Epithelial cell of proximal tubule (primary cell): ENCODE measurements at regions not wholly inside any gene's neighbourhood (a gene's known extent, or its start where the extent isn't known, plus 50 kb on each side); places are given as distances from the start of the nearest gene placed in this dataset.

Experiments used
- DNase-seq: peaks from one replicate; pipeline ENCODE4 v3.0.0-alpha.2; 2011; ENCODE audit warnings: low read depth
- H3K4me3 ChIP-seq: 2 replicates; pipeline ENCODE4 v1.5.1; 2011; ENCODE audit warnings: low read depth, mild to moderate bottlenecking, low read length
- CTCF ChIP-seq: conservative IDR thresholded peaks from 2 replicates; pipeline ENCODE4 v1.5.1; 2012; ENCODE audit warnings: low read depth, mild to moderate bottlenecking, low read length

DNA sequence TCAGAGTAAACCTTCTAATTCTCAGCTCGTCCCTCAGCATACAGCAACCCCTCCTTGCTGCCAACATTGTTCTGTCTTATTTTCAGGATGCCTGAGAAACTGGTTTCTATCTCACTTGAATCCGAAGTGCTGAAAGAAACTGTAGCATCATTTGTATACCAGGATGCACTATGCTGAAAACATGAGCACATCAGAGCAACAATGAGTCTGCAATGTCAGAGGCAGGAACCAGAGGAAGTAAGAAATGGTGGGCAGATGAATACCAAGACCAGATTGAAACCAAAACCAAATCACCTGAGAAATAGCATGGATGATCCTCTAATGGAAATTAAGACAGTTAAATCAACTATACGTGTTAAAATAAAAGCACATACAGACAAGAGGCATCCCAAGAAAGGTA is 257.0 kb downstream of the KDM5D start:
- no peak for DNase-seq
- no peak overlapping the region for H3K4me3 ChIP-seq
- no peak for TF ChIP-seq CTCF

DNA sequence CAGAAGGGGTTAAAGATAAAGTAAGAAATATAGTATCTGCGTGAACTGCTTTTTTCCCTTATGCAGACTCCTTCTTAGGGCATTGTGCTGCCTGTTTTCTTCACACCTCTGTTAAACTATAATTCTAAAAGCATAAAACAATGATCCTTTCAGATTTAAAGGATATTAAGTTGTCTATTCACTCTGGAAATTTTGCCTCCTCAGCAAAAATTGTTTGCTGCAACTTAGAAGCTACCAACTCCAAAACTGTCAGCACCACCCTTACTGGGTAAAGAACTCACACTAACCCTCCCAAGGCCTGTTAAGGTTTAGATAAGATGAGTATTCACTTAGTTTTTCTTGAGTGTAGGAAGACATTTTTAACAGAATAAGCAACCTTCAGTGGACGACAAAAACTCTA is 259.5 kb downstream of the KDM5D start:
- H3K4me3 ChIP-seq: no peak overlapping the region
- no peak for DNase-seq

DNA sequence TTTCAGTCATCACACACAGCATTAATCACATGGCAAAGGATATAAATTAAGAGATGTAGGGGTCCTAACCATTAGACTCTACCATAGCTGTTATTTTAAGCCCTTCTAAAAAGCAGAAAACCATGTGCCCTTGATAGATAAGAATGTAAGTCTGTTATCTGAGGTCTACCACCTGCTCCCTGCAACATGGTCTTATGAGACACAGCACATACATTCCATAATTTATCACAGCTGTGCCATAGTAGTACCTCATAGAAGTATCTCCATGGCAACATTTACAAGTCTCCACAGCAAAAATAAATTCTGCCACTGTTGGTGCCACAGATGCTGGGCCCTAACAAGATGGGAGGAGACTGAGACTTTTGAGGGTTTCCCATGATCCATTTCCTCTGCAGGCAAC is 265.4 kb downstream of the KDM5D start:
- no peak overlapping the region for H3K4me3 ChIP-seq
- DNase-seq: no peak
- no peak for TF ChIP-seq CTCF

More for the DNA sequence above, 259.5 kb downstream of the KDM5D start:
- TF ChIP-seq CTCF: no peak

GRCh38 chrY:19477959-19478358 is 266.6 kb downstream of the KDM5D start:
- no peak overlapping the region for H3K4me3 ChIP-seq
- no peak for DNase-seq
- TF ChIP-seq CTCF: no peak

DNA sequence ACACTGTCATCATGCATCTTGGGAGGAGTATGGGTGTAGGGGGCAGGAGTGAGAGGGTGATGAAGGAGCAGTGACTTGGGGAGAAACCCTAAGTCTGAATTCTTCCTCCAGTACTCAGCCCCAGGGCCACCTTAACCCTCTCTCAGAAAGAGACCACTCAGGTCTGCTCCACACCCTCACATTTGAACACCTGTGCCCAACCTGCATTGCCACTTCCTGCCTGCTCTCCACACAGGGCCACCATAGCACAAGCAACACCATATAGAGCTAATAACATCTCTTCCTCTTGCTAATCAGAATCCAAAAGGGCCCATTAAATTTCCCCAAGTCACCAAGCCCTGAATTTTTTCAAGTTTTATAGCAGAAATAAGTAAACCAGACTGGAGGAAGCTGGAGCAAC is 278.7 kb downstream of the KDM5D start:
- no peak overlapping the region for H3K4me3 ChIP-seq

DNA sequence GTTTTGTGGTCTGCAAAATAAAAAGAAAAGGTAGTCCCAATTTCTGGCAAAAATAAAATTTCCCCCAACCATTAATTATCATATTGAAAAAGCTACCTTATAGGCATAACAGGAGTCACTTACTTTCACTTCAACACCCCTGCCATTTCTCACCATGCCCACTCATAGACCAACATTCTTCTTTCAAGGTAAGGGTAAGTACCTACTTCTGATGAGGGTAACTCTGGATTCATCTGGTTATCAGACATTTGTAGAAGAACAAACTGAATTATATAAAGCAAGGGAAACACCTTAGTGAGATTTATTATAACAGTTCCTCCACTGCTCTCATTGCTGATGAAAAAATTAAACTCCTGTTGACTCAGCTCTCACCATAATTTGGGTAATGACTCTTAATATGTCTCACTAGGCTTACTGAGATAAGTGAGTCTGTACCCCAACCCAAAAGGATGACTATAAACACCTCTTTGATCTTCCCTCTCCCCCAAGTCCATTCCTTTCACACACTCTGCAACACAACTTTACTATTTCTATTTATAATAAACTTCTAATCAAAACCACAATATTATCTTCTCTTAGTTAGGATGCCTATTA is 287.6 kb downstream of the KDM5D start:
- TF ChIP-seq CTCF: no peak
- no peak overlapping the region for H3K4me3 ChIP-seq
- DNase-seq: no peak

More for the DNA sequence above, 278.7 kb downstream of the KDM5D start:
- no peak for DNase-seq
- no peak for TF ChIP-seq CTCF

GRCh38 chrY:19433059-19433458 is 311.5 kb downstream of the KDM5D start:
- no peak for DNase-seq
- peak; percentile 57 for TF ChIP-seq CTCF
- H3K4me3 ChIP-seq: no peak overlapping the region
